Gastrocnemius medialis (tissue), 4 donors: ENCODE measurements at regions not wholly inside any gene's neighbourhood (a gene's known extent, or its start where the extent isn't known, plus 50 kb on each side); places are given as distances from the start of the nearest gene placed in this dataset.
"Not testable (repeated sequence)": the region's sequence is repeated elsewhere in the genome, so short reads cannot be mapped to it uniquely, and the experiment has no call there.

Experiments
- POLR2A ChIP-seq, 2 donors: fragments of 450-650 bp; IDR thresholded peaks; one replicate each; pipeline ENCODE4 v1.6.1; 2017; ENCODE audit warnings: antibody characterized with exemption in 2 of 2, mild to moderate bottlenecking in 2 of 2, moderate library complexity in 2 of 2
- TF ChIP-seq, protein P1 (sequence below), 5 experiments: fragments of 450-650 bp in 3 of 5; fragments of 200-600 bp in 2 of 5; sonication (generic) in 2 of 5; IDR thresholded peaks in 4 of 5; conservative IDR thresholded peaks in 1 of 5; 1 replicate in 4 of 5; 2 replicates in 1 of 5; pipeline ENCODE4 v1.5.1; 2016 to 2019; ENCODE audit warnings: antibody characterized with exemption in 5 of 5, mild to moderate bottlenecking in 3 of 5, moderate library complexity in 3 of 5

DNA sequence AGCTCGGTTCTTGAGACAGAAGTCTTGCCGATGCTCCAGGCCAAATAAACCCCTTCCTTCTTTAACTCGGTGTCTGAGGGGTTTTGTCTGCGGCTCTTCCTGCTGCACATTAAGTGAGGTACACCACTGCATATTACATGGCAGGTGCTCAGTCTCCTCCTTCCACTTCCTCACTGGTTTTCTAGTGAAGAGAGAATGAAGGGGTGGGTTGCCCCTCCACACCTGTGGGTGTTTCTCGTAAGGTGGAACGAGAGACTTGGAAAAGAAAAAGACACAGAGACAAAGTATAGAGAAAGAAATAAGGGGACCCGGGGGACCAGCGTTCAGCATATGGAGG is 138.0 kb downstream of the OR2B2 start:
- TF ChIP-seq POLR2A (IDR thresholded peaks at IDR 0.05) = not testable (repeated sequence)
- TF ChIP-seq, protein P1, sequence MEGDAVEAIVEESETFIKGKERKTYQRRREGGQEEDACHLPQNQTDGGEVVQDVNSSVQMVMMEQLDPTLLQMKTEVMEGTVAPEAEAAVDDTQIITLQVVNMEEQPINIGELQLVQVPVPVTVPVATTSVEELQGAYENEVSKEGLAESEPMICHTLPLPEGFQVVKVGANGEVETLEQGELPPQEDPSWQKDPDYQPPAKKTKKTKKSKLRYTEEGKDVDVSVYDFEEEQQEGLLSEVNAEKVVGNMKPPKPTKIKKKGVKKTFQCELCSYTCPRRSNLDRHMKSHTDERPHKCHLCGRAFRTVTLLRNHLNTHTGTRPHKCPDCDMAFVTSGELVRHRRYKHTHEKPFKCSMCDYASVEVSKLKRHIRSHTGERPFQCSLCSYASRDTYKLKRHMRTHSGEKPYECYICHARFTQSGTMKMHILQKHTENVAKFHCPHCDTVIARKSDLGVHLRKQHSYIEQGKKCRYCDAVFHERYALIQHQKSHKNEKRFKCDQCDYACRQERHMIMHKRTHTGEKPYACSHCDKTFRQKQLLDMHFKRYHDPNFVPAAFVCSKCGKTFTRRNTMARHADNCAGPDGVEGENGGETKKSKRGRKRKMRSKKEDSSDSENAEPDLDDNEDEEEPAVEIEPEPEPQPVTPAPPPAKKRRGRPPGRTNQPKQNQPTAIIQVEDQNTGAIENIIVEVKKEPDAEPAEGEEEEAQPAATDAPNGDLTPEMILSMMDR (IDR thresholded peaks at IDR 0.05 in 4 of 5, conservative IDR thresholded peaks at IDR 0.05 in 1 of 5) = not testable (repeated sequence)
